Lower leg skin (tissue), 4 donors: ENCODE measurements at regions not wholly inside any gene's neighbourhood (a gene's known extent, or its start where the extent isn't known, plus 50 kb on each side); places are given as distances from the start of the nearest gene placed in this dataset.

Experiments
- DNase-seq, 2 donors: peaks; one replicate each; pipeline ENCODE4 v3.0.0-alpha.2; 2019; ENCODE audit warnings: low spot score in 2 of 2
- H3K4me3 ChIP-seq: fragments of 200-600 bp; sonication (generic); 2 replicates; pipeline ENCODE4 v1.5.1; 2017; ENCODE audit warnings: mild to moderate bottlenecking, low read depth; ENCODE audit not compliant: poor library complexity, severe bottlenecking
- CTCF ChIP-seq, 3 donors: fragments of 450-650 bp; IDR thresholded peaks; one replicate each; pipeline ENCODE4 v1.5.1; 2016; ENCODE audit warnings: antibody characterized with exemption in 3 of 3, mild to moderate bottlenecking in 3 of 3, moderate library complexity in 2 of 3
- POLR2A ChIP-seq, 2 donors: fragments of 450-650 bp; IDR thresholded peaks; one replicate each; pipeline ENCODE4 v1.6.1; 2016 to 2017; ENCODE audit warnings: antibody characterized with exemption in 2 of 2, mild to moderate bottlenecking in 1 of 2, moderate library complexity in 1 of 2
- WGBS, 2 donors: methylation state at CpG; one replicate each; pipeline ENCODE4 v1.1.5; 2018; 5-methylcytosine and 5-hydroxymethylcytosine counted together
- intact Hi-C: fragments of 100-400 bp; cut with DNase I; formaldehyde crosslinking; loops from one replicate; pipeline ENCODE4 v1.15.0; 2023; ENCODE audit warnings: low total_unique reads

DNA sequence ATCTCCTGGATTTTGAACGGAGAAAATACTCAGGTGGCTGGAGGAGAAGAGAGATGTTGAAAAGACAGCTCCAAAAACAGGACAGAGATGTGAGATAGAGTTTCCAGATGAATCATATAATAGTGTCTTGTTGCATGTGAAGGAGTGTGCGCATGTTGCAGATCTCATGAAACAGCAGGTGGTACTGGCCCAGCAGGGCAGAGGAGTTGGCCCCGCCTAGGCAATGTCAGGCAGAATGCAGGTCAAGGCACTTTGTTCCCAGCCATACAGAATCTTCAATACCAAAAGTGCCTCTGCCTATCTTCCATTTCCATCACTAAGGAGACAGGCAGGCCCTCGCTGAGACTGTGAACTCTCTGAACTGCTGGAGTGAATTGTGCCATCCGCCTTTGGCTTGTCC is 63.9 kb upstream of the FAT1 start:
- DNase-seq = no peak
- intact Hi-C loops = no loop called here
- TF ChIP-seq CTCF (IDR thresholded peaks at IDR 0.05) = no peak
- no peak for TF ChIP-seq POLR2A (IDR thresholded peaks at IDR 0.05)
- H3K4me3 ChIP-seq = no peak overlapping the region
- WGBS, 2 donors = 80 to 84% methylated on average over 5 of the region's 5 CpGs

DNA sequence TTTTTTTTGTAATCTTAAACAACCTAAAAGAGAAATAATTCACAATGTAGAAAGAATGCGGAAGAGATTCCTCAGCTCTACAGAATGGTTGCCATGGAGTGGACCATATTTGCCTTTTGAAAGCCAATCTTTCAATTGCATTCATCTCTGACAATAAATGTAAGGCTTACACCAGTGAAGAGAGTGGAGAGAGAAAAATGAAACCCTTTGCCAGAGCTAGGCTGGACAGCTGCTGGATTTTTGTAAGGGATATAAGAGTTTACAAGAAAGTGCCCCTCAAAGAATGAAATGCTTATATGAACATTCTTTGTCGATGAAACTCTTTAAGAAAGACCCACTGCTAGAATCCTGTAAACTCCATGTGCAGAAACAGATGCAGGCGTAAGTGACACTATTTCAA is 66.0 kb upstream of the FAT1 start:
- TF ChIP-seq POLR2A (IDR thresholded peaks at IDR 0.05) (no peak), CTCF (IDR thresholded peaks at IDR 0.05) (no peak)
- intact Hi-C loops = no loop called here
- 83 to 89% methylated on average over 3 of the region's 3 CpGs for WGBS, 2 donors
- no peak overlapping the region for H3K4me3 ChIP-seq
- no peak for DNase-seq

- no peak for DNase-seq
- TF ChIP-seq POLR2A (IDR thresholded peaks at IDR 0.05) (no peak), CTCF (IDR thresholded peaks at IDR 0.05) (no peak)
- H3K4me3 ChIP-seq = no peak overlapping the region
- intact Hi-C loops = no loop called here
Observed at GRCh38 chr4:186790630-186791029, 67.0 kb upstream of the FAT1 start.

DNA sequence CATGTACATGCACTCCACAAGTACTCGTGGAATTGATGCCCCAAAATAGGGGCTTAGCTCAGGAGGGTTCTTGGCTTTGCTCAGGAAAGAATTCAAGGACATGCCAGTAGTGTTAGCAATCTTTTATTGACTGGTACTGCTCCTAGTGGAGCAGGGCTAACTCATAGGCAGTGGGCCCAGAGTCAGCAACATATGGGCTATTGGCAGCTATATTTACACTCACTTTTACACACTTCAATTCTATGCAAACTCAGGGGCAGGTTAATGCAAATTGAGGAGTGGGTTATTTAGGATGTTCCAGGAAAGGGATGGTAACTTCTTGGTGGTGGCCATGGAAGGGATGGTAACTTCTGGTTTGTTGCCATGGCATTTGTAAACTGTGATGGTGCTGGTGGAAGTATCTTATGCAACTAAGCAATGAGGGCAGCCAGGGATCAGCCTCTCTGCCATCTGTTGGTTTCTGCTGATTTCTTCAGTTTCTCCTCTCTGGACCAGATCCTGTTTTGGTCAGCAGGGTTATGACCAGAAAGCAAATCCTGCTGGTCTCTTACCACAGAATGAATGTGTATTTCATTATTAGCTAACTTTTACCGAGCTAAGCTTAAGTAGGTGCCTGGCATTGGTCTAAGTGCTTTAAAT is 69.2 kb upstream of the FAT1 start:
- TF ChIP-seq CTCF (IDR thresholded peaks at IDR 0.05) = no peak
- 71 to 78% methylated on average over 2 of the region's 2 CpGs for WGBS, 2 donors
- no peak overlapping the region for H3K4me3 ChIP-seq
- intact Hi-C loops = no loop called here
- no peak for DNase-seq

DNA sequence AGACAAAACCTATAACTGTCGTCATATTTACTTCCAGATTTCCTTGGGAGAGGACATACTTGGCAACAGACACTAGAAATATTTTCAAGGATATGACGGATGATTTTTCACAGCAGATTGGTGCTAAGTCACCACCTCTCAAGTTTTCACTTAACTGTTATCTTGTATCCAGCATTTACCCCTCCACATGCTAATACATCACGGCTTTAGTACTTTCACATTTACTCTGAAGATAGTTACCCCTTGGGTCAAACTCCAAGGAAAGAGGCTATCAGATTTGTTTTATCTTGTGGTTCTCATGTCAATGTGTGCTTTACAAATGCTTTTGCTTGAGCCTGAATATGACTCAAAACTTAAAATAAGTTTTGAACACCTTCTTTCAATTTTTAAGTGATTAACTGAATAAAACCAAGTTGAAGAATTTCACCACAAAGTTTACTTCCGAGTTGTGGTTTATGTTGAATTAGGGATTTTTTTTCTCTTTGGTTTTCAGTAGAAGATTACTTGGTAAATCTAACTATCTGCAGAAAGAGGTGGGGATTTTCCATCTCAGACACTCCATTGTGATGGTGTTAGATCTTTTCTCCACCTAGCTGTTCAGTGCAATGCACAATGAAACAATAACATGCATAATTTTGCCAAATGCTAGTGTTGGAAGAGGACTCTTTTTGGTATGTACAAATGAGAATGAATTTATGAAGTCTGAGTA is 75.4 kb upstream of the FAT1 start:
- TF ChIP-seq POLR2A (IDR thresholded peaks at IDR 0.05) (no peak), CTCF (IDR thresholded peaks at IDR 0.05) (no peak)
- DNase-seq = no peak
- WGBS, 2 donors = 51 to 66% methylated on average over 4 of the region's 4 CpGs
- intact Hi-C loops = no loop called here
- H3K4me3 ChIP-seq = no peak overlapping the region
